Medulla oblongata (tissue), 1 donor: ENCODE measurements at regions not wholly inside any gene's neighbourhood (a gene's known extent, or its start where the extent isn't known, plus 50 kb on each side); places are given as distances from the start of the nearest gene placed in this dataset.
"Not testable (repeated sequence)": the region's sequence is repeated elsewhere in the genome, so short reads cannot be mapped to it uniquely, and the experiment has no call there.

ENCODE experiments used
- DNase-seq: peaks from one replicate; pipeline ENCODE4 v3.0.0-alpha.2; 2015; ENCODE audit errors: extremely low spot score

DNA sequence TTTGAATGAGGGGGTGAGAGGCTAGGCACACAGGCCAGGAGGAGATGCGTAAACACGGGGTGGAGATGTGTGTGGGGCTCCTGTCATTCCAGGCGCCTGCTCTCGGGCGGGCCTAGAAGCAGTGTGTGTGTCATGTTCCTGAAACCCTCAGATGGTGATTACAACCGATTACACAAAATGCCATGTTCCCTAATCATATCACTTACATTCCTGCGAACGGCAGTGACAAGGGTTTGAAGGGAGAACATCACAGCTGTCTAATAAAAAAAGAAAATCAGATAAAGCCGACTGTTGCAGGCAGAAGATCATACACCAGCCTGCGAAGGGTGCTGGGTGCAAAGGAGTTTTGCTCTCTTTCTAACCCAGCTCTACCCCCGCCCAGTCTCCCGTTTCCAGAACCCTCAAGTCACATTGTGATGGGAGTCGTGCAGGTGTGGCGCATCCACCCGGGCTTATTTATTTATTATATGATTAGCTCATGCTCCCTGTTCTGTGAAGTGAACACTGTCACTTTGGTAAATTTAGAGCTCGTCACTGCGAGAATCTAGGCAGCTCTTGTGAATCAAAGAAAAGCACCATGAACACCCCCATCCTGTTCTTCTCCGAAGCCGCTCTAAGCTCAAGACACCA is 140.3 kb downstream of the NR2F2 start:
- DNase-seq: no peak

DNA sequence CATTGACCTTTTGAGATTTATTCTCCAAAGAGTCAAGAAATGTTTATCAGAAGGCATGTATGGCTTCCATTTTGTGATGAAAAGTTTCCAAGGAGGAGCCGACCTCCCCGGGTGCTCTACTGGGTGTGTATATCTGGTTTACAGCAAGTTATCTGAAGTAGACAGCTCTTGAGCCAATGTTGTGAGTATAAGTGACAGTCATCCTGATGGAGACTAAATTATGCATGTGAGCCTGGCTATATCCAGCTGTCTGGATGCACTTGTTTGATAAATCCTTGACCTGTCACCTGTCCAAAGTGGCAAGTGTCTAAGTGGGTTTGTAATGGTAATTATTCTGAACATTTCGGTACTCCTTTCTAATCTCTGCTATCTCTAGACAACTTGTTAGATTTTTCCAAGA is 142.2 kb downstream of the NR2F2 start:
- DNase-seq: no peak

DNA sequence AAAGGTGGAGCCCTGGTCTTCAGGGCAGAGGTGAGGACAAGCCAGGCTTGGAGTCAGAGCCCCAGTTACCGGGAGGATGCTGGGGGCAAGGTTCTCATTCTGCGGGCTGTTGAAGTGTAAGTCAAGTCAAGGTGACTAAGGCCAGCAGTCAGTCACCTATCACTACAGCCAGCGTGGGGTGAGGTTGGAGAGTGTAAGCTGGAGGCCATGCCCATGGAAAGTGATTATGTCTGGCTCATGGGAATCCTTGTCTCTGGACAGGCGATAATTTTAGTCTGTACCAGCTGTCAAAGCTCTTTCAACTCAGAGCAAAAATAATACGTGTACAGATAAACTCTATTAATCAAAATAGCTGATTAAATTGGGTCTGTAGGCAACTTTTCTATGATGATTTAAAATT is 143.1 kb downstream of the NR2F2 start:
- no peak for DNase-seq

DNA sequence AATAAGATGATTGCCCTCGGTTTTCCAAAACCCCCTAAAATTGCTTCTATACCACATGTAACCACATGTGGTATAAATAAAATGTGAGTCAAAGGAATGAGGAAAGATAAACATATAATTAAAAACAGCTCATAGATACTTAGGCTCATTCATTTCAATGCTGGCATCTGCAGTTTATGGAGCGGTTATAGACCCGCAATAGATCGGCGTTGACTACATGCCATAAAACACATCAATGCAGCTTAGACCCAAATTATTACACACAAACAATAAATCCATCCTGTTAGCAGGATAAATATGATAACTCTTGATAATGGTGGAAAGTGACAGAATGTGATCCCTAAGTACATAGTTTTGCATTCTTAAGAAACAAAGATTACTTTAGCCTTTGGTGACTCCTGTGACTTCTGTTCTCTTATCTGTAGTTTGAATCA is 143.7 kb downstream of the NR2F2 start:
- DNase-seq: no peak

DNA sequence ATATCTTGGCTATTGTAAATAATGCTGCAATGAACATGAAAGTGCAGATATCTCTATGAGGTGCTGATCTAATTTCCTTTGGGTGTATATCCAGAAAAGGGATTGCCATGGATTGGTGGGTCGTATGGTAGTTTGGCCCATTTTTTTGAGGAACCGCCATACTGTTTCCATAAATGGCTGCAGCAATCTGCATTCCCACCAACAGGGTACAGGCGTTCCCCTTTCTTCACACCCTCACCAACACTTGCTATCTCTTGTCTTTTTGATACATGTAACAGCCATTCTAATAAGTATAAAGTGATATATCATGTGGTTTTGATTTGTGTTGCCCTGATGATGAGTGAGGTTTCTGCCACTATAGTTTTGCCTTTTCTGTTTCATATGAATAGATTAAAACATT is 146.7 kb downstream of the NR2F2 start:
- no peak for DNase-seq

DNA sequence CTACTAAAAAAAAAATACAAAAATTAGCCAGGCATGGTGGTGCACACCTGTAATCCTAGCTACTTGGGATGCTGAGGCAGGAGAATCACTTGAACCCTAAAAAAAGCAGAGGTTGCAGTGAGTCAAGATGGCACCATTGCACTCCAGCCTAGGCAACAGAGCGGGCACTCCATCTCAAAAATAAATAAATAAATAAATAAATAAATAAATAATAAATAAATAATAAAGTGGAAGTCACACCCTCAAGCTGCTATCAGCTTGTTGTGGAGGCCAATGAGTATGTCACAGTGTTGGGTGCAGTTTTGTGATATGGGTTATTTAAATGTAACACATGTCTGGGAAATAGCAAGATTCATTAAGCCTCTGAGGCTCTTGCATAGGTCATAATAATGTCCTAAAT is 153.9 kb downstream of the NR2F2 start:
- DNase-seq: not testable (repeated sequence)

DNA sequence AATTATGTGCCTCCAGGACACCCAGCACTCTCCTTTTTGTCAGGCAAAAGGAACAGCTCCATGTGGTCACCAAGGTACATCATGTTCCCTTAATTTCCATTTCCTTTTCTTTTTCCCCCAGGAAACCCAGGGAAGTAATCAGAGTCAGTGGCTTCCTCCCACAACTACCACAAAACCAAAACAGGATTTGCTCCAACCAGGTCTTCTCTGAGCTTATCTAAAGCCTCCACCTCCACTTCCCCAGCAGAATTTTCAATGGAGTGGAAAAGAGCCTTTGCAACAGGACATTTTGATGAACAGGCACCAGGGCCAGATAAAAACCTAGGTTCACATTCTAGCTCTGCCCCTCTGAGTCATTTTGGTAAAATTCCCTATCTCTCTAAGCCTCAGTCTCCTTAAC is 154.3 kb downstream of the NR2F2 start:
- DNase-seq: no peak

DNA sequence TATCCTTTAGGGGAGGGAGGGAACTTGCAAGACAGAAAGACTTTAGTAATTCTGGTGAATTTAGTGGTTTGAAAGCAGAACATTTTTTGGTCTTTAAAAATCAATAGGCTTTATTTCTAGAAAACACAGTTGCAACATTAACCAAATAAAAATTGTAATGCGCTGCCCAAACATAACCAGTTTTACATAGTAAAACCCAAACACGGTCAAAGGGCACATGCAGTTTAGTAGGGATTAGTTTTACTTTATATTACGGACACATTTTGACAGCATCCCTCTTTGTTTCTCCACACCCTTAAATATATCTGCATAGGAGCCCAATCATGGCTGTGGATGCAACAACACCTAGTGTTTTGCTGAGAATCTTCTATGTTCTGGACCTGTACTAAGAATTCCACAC is 156.7 kb downstream of the NR2F2 start:
- no peak for DNase-seq

DNA sequence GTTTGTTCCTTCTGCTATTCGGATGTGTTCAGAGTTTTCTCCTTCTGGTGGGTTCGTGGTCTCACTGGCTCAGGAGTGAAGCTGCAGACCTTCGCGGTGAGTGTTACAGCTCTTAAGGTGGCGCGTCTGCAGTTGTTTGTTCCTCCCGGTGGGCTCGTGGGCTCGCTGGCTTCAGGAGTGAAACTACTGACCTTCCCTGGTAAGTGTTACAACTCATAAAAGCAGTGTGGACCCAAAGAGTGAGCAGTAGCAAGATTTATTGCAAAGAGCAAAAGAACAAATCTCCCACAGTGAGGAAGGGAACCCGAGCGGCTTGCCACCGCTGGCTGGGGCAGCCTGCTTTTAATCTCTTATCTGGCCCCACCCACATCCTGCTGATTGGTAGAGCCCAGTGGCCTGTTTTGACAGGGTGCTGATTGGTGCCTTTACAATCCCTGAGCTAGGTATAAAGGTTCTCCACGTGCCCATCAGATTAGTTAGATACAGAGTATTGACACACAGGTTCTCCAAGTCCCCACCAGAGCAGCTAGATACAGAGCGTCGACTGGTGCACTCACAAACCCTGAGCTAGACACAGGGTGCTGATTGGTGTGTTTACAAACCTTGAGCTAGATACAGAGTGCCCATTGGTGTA is 160.7 kb downstream of the NR2F2 start:
- not testable (repeated sequence) for DNase-seq

DNA sequence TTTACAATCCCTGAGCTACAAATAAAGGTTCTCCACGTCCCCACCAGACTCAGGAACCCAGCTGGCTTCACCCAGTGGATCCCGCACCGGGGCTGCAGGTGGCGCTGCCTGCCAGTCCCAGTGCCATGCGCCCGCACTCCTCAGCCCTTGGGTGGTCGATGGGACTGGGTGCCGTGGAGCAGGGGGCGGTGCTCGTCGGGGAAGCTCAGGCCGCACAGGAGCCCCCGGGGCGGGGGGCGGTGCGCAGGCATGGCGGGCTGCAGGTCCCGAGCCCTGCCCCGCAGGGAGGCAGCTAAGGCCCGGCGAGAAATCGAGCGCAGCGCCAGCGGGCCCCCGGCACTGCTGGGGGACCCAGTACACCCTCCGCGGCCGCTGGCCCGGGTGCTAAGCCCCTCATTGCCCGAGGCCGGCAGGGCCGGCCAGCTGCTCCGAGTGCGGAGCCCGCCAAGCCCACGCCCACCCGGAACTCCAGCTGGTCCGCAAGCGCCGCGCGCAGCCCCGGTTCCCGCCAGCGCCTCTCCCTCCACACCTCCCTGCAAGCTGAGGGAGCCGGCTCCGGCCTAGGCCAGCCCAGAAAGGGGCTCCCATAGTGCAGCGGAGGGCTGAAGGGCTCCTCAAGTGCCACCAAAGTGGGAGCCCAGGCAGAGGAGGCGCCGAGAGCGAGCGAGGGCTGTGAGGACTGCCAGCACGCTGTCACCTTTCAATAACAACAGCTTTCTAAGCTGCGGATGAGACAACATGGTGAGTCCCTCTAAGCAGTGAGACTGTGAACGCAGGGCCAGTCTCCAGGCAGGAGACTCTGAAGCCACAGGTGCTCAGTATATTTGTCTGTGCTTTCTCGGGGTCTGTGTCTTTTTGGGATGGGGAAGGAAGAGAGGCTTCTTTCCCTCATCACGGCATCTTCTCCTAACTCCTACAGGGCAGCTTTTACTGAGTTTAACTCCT is 161.5 kb downstream of the NR2F2 start:
- not testable (repeated sequence) for DNase-seq

DNA sequence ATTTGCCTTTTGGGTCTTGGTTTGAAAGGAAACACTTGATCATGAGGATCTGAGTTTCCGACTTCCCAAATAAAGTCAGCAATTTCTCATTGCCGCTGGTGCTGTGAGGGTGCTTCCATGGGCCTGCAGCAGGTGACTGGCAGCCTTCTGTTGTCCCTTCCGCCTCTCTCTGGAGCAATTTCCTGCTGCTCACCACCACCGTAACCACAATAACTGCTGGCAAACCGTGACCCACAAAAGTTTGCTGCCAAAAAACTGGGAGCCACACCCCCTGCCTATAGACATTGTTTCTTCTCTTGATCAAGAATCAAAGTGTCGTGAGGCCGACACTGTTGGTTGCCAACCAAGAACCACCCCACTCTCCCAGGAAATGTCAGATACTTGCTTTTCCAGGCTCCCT is 164.0 kb downstream of the NR2F2 start:
- DNase-seq: no peak

DNA sequence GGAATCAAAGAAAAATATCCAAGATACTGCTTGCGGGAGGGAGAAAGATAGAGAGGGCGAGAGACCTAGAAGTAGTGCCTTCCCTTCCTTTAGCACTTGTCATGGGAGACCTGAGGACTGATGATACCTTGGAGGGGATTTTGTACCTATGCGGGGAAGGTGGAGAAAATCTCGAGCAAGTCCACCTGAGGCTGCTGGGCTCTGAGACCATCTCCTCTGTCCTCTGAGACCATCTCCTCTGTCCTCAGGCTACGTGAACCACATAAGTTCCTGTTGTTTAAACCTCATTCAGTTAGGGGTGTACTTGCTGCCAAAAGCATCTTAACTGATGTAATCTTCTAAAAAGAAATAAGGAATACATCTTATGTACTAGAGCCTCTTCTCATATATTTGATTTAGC is 164.9 kb downstream of the NR2F2 start:
- DNase-seq: no peak

DNA sequence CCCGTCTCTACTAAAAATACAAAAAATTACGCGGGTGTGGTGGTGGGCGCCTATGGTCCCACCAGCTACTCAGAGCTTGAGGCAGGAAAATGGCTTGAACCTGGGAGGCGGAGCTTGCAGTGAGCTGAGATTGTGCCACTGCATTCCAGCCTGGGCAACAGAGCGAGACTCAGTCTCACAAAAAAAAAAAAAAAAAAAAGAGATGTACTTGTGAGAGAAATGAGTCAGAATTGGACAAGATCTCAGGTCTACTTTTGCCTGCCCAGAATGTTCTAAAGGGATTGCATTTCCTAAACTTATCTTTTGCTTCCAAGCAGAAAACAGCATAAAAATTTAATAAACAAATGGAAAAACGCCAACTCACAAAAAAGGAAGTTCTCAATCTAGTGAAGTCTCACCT is 167.5 kb downstream of the NR2F2 start:
- no peak for DNase-seq

DNA sequence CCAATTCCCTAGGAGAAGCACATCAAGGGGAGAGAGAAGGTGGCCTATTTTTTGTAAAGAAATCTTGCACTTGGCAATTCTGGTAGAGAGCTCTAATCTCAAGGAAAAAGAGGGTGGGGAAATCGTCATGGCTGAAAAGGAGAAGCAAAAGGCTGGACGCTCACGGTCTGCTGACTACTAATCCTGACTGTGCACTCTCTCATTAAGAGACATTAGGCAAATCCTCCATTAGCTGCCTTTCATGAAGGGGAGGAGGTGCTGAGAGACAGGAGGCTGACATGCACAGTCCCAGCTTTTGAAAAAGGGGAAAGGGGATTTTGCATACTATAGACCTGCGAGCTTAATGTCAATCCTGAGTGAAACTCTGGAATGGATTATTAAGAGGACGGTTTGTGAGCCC is 170.0 kb downstream of the NR2F2 start:
- DNase-seq: no peak

DNA sequence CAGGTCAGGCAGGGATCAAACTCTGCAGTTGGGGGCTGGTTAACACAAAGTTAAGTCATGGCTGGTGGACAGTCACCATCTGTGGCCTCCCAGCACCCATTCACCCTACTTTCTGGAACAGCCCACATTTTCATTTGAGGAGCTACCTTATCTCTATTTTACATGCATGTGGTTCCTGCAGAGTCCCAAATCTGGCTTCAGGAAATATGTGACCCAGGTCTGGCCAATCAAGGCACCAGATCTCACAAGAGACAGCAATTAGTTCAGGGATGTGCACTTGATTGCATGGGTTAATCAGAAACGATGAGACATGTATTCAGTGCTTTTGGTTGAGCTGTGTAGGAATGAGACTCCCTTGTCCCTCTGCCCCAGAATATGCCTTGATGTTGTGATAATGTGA is 170.9 kb downstream of the NR2F2 start:
- DNase-seq: no peak

DNA sequence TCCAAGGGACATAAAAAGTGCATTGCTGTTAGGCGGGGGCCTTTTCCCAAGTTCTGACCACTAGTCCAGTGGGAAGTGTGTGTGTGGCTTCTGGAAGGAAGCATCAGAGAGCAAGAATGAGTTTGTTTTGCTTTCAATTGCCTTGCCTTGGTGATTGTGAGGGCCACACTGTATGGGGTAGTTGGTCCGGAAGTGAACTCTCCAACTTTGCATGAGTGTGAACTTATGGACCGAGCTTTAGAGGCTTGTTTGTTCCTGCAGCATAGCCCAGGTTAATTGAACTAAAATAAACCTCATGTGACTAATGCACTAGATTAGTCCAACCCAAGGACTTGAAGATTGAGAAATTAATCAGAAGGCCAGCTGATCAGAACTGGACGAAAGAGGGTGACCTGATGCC is 171.7 kb downstream of the NR2F2 start:
- DNase-seq: no peak

DNA sequence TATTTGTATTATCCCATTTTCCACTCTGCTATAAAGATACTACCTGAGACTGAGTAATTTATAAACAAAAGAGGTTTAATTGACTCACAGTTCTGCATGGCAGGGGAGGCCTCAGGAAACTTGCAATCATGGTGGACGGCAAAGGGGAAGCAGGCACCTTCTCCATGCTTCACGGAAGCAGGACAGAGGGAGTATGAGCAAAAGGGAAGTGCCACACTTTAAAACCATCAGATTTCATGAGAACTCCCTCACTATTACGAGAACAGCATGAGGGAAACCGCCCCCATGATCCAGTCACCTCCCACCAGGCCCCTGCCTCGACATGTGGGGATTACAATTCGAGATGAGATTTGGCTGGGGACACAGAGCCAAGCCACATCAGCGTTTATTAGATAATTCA is 172.8 kb downstream of the NR2F2 start:
- no peak for DNase-seq

DNA sequence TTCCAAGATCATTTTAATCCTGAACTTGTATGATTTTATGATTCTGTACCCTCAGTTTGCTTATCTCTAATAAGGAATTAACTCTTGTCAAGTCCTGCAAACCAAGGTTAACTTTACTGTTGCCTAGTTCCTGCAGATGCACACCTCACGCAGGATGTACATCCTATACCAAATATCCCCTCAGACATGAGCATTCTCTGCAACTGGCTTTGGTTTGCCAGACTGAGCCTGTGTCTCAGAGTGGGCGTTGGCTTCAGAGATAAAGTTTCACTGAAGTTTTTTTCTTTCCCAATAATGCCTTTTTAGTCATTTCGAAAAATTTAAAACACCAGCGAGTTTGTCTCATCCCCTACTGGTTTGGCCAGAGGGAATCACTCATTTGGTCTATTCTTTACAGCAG is 173.9 kb downstream of the NR2F2 start:
- DNase-seq: no peak

DNA sequence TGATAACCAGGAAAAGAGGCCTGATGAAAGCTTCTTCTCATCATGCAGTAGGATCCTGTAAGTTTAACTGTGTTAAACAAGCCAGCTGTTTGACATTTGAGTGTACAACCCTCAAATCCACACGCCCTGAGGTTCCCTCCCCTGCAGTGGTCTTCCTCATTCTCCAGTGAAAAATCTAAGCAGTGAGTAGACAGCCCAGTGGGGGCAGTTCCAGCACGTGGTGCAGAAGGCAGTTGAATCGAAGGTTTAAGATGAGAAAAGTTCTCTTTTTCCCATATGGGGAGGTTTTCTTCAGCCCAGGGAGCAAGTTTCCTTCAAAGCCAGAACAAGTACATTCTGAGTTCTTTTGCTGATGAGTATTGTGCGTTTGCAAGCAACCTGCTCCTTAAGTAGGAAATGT is 174.5 kb downstream of the NR2F2 start:
- no peak for DNase-seq

DNA sequence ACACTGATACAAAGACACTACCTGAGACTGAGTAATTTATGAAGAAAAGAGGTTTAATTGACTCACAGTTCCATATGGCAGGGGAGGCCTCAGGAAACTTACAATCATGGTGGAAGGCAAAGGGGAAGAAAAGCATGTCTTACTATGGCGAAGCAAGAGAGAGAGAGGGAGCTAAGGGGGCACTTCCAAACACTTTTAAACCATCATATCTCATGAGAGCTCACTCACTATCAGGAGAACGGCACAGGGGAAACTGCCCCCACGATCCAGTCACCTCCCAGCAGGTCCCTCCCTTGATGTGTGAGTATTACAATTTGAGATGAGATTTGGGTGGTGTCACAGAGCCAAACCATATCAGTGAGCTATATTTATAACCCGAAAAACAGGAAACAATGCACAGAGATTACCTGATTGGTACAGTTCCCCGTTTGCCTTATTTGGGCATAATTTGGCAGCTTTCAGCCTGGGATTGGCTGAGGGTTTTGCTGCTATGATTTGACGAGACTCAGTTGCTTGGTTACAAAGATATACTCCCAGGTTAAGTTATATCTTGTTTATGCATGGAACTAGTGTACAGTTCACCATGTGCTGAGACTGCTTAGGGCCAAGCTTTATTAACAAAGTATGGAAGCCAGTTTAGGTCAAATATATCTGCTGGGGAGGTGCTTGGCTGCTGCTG is 184.2 kb downstream of the NR2F2 start:
- DNase-seq: no peak

DNA sequence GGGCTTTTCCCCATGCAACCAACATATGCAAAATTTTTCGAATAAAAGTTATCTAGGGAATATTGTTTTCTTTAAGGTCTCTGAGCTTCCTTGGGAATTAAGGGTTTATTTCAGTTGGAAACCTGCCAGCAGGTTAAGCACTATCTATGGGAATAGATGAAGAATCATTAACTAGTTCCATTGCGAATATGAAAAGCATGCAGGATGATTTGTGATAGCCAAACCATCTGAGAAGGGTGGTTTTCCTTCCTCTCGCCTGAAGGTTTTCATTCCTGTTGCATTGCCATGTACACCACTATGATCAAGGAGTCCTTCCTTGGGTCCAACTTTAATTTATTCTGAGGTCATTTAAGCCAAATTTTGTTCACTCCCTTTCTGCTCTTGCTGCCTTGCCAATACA is 184.9 kb downstream of the NR2F2 start:
- no peak for DNase-seq

DNA sequence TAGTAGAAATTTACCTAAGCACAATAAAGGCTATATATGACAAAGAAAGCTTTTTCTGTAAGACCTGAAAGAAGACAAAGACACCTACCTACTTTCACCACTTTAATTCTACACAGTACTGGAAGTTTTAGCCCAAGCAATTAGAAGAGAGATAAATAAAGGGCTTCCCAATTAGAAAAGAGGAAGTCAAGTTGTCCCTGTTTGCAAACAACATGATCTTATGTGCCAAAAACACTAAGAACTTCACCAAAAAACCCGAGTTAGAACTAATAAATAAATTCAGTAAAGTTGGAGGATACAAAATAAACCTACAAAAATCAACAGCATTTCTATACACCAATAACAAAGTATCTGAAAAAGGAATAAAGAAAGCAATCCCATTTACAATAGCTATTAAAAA is 190.9 kb downstream of the NR2F2 start:
- DNase-seq: no peak
